ENCODE measurements at regions not wholly inside any gene's neighbourhood (a gene's known extent, or its start where the extent isn't known, plus 50 kb on each side); places are given as distances from the start of the nearest gene placed in this dataset.

DNA sequence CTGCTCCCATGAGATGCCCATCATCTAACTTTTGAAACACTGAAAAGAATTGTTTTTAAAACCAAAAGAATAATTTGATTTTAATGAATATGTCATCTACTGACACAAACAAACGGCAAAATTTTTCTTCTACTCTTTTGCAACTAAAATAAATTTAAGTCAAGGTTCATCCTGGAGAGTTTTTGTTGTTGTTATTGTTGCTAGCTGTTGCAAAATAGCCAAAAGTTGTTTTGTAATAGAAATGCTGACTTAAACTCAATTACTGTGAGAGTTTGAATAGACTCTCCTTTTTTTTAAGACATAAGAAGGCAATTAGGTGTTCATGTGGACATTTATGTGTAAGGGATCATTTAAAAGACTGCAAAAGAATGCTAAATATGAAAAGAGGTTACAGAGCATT lies 146.0 kb upstream of the SEM1 start:
- TF ChIP-seq POLR2AphosphoS5 (IDR thresholded peaks at IDR 0.05) (no peak), RAD21 (conservative IDR thresholded peaks at IDR 0.05) (no peak), TAF1 (IDR thresholded peaks at IDR 0.05; ENCODE audit: low read depth) (no peak), SMC3 (conservative IDR thresholded peaks at IDR 0.05; ENCODE audit: poor library complexity) (no peak), EP300 (conservative IDR thresholded peaks at IDR 0.05; ENCODE audit: poor library complexity, severe bottlenecking) (no peak), REST (IDR thresholded peaks at IDR 0.05; ENCODE audit: borderline replicate concordance) (no peak), EZH2 (IDR thresholded peaks at IDR 0.05; ENCODE audit: borderline replicate concordance, insufficient read depth, low read length, poor library complexity, severe bottlenecking) (no peak), MXI1 (conservative IDR thresholded peaks at IDR 0.05; ENCODE audit: poor library complexity, severe bottlenecking) (no peak)
- TF ChIP-seq, protein P1, sequence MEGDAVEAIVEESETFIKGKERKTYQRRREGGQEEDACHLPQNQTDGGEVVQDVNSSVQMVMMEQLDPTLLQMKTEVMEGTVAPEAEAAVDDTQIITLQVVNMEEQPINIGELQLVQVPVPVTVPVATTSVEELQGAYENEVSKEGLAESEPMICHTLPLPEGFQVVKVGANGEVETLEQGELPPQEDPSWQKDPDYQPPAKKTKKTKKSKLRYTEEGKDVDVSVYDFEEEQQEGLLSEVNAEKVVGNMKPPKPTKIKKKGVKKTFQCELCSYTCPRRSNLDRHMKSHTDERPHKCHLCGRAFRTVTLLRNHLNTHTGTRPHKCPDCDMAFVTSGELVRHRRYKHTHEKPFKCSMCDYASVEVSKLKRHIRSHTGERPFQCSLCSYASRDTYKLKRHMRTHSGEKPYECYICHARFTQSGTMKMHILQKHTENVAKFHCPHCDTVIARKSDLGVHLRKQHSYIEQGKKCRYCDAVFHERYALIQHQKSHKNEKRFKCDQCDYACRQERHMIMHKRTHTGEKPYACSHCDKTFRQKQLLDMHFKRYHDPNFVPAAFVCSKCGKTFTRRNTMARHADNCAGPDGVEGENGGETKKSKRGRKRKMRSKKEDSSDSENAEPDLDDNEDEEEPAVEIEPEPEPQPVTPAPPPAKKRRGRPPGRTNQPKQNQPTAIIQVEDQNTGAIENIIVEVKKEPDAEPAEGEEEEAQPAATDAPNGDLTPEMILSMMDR (IDR thresholded peaks at IDR 0.05; ENCODE audit: poor library complexity, severe bottlenecking), result no peak
- Histone ChIP-seq H4K20me1 (ENCODE audit: insufficient read depth) (no peaks in the 10 kb centered on the region), H3K4me3 (ENCODE audit: low read length) (no peak overlapping the region), H3K27ac (ENCODE audit: low read length) (no peak overlapping the region), H3K9me2 (ENCODE audit: insufficient read depth, low read length) (no peaks in the 10 kb centered on the region), H3K36me3 (ENCODE audit: insufficient read depth, low read length) (no peaks in the 10 kb centered on the region), H3F3A (ENCODE audit: insufficient read depth, low read length, poor library complexity, severe bottlenecking) (no peaks in the 10 kb centered on the region), H3K27me3 (ENCODE audit: insufficient read depth, low read depth, low read length) (no peaks in the 10 kb centered on the region), H2AFZ (ENCODE audit: low read depth, low read length) (no peak overlapping the region), H3K9me3 (ENCODE audit: low read length) (no peaks in the 10 kb centered on the region), H3K4me2 (ENCODE audit: low read length) (no peak overlapping the region), H3K79me2 (replicated peaks; ENCODE audit: insufficient read depth, low read length) (no peaks in the 10 kb centered on the region), H3K9ac (ENCODE audit: low read length) (no peak overlapping the region)

DNA sequence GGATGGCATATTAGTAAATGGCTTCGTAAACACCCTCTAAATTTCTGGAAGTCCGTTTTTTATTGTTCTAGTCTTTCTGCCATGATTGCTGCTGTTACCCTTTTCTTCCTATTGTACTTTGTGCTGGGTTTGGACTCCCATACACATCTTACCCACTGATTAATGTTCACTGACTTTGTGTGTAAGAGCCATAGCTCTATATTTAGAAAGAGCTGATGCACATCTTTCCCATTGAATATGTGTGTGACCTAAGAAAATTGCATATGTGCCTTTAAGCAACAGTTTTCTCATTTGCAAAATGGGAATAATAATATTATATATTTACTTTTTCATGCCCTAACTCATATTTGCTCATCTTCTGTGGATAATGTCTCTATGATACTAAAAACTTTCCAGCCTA lies 135.8 kb upstream of the DLX6 start:
- Histone ChIP-seq H3K27me3 (ENCODE audit: insufficient read depth, low read depth, low read length) (no peaks in the 10 kb centered on the region), H4K20me1 (ENCODE audit: insufficient read depth) (no peaks in the 10 kb centered on the region), H3K27ac (ENCODE audit: low read length) (no peak overlapping the region), H3K9me2 (ENCODE audit: insufficient read depth, low read length) (no peaks in the 10 kb centered on the region), H2AFZ (ENCODE audit: low read depth, low read length) (no peak overlapping the region), H3K9me3 (ENCODE audit: low read length) (no peaks in the 10 kb centered on the region), H3K4me3 (ENCODE audit: low read length) (no peak overlapping the region), H3F3A (ENCODE audit: insufficient read depth, low read length, poor library complexity, severe bottlenecking) (no peaks in the 10 kb centered on the region), H3K79me2 (replicated peaks; ENCODE audit: insufficient read depth, low read length) (no peaks in the 10 kb centered on the region), H3K4me2 (ENCODE audit: low read length) (no peak overlapping the region), H3K36me3 (ENCODE audit: insufficient read depth, low read length) (no peaks in the 10 kb centered on the region), H3K9ac (ENCODE audit: low read length) (no peak overlapping the region)
- no peak for TF ChIP-seq POLR2AphosphoS5 (IDR thresholded peaks at IDR 0.05)
- no peak for TF ChIP-seq REST (IDR thresholded peaks at IDR 0.05; ENCODE audit: borderline replicate concordance)
- no peak for TF ChIP-seq RAD21 (conservative IDR thresholded peaks at IDR 0.05)
- TF ChIP-seq SMC3 (conservative IDR thresholded peaks at IDR 0.05; ENCODE audit: poor library complexity), result no peak
- TF ChIP-seq EZH2 (IDR thresholded peaks at IDR 0.05; ENCODE audit: borderline replicate concordance, insufficient read depth, low read length, poor library complexity, severe bottlenecking), result no peak
- no peak for TF ChIP-seq TAF1 (IDR thresholded peaks at IDR 0.05; ENCODE audit: low read depth)
- no peak for TF ChIP-seq EP300 (conservative IDR thresholded peaks at IDR 0.05; ENCODE audit: poor library complexity, severe bottlenecking)
- TF ChIP-seq MXI1 (conservative IDR thresholded peaks at IDR 0.05; ENCODE audit: poor library complexity, severe bottlenecking), result no peak
